ENCODE measurements at regions not wholly inside any gene's neighbourhood (a gene's known extent, or its start where the extent isn't known, plus 50 kb on each side); places are given as distances from the start of the nearest gene placed in this dataset.

- TF ChIP-seq EGR1 (IDR thresholded peaks at IDR 0.05) (no peak), EP300 (IDR thresholded peaks at IDR 0.05; ENCODE audit: borderline replicate concordance) (no peak), ZBTB7A (IDR thresholded peaks at IDR 0.05; ENCODE audit: low read depth) (no peak), CREB1 (IDR thresholded peaks at IDR 0.05; ENCODE audit: low read depth) (no peak), USF1 (IDR thresholded peaks at IDR 0.05) (no peak), TCF12 (IDR thresholded peaks at IDR 0.05; ENCODE audit: low read depth) (no peak), REST (IDR thresholded peaks at IDR 0.05; ENCODE audit: low read depth) (no peak), TAF1 (IDR thresholded peaks at IDR 0.05; ENCODE audit: low read depth) (no peak), CEBPB (IDR thresholded peaks at IDR 0.05) (no peak), FOXM1 (IDR thresholded peaks at IDR 0.05; ENCODE audit: borderline replicate concordance, low read depth) (no peak), NFIC (IDR thresholded peaks at IDR 0.05) (no peak), MAX (IDR thresholded peaks at IDR 0.05) (no peak), TEAD4 (IDR thresholded peaks at IDR 0.05) (no peak), RAD21 (IDR thresholded peaks at IDR 0.05; ENCODE audit: low read depth) (no peak), YY1 (IDR thresholded peaks at IDR 0.05; ENCODE audit: low read depth) (no peak)
Measured at GRCh38 chr6:9461188-9461587, 953.7 kb downstream of the TFAP2A start.

GRCh38 chr6:9458424-9458823, 956.5 kb downstream of the TFAP2A start:
- no peak for TF ChIP-seq ZBTB7A (IDR thresholded peaks at IDR 0.05; ENCODE audit: low read depth)
- TF ChIP-seq FOXM1 (IDR thresholded peaks at IDR 0.05; ENCODE audit: borderline replicate concordance, low read depth), result no peak
- TF ChIP-seq RAD21 (IDR thresholded peaks at IDR 0.05; ENCODE audit: low read depth), result no peak
- TF ChIP-seq MAX (IDR thresholded peaks at IDR 0.05), result no peak
- no peak for TF ChIP-seq TAF1 (IDR thresholded peaks at IDR 0.05; ENCODE audit: low read depth)
- no peak for TF ChIP-seq NFIC (IDR thresholded peaks at IDR 0.05)
- TF ChIP-seq TCF12 (IDR thresholded peaks at IDR 0.05; ENCODE audit: low read depth), result no peak
- TF ChIP-seq EP300 (IDR thresholded peaks at IDR 0.05; ENCODE audit: borderline replicate concordance), result no peak
- TF ChIP-seq TEAD4 (IDR thresholded peaks at IDR 0.05), result no peak
- no peak for TF ChIP-seq CREB1 (IDR thresholded peaks at IDR 0.05; ENCODE audit: low read depth)
- TF ChIP-seq USF1 (IDR thresholded peaks at IDR 0.05), result no peak
- TF ChIP-seq YY1 (IDR thresholded peaks at IDR 0.05; ENCODE audit: low read depth), result no peak
- TF ChIP-seq CEBPB (IDR thresholded peaks at IDR 0.05), result no peak
- no peak for TF ChIP-seq EGR1 (IDR thresholded peaks at IDR 0.05)
- TF ChIP-seq REST (IDR thresholded peaks at IDR 0.05; ENCODE audit: low read depth), result no peak

GRCh38 chr6:9455864-9456658, 958.8 kb downstream of the TFAP2A start:
- TF ChIP-seq TEAD4 (IDR thresholded peaks at IDR 0.05) (no peak), ZBTB7A (IDR thresholded peaks at IDR 0.05; ENCODE audit: low read depth) (no peak), REST (IDR thresholded peaks at IDR 0.05; ENCODE audit: low read depth) (no peak), USF1 (IDR thresholded peaks at IDR 0.05) (no peak), TCF12 (IDR thresholded peaks at IDR 0.05; ENCODE audit: low read depth) (no peak), EP300 (IDR thresholded peaks at IDR 0.05; ENCODE audit: borderline replicate concordance) (no peak), NFIC (IDR thresholded peaks at IDR 0.05) (no peak), EGR1 (IDR thresholded peaks at IDR 0.05) (no peak), TAF1 (IDR thresholded peaks at IDR 0.05; ENCODE audit: low read depth) (no peak), MAX (IDR thresholded peaks at IDR 0.05) (no peak), FOXM1 (IDR thresholded peaks at IDR 0.05; ENCODE audit: borderline replicate concordance, low read depth) (no peak), RAD21 (IDR thresholded peaks at IDR 0.05; ENCODE audit: low read depth) (no peak), CEBPB (IDR thresholded peaks at IDR 0.05) (no peak)

All from Ishikawa (cell line).